Neuronal stem cell (in vitro differentiated cells): ENCODE measurements at regions not wholly inside any gene's neighbourhood (a gene's known extent, or its start where the extent isn't known, plus 50 kb on each side); places are given as distances from the start of the nearest gene placed in this dataset.

Experiments used
- DNase-seq: peaks from one replicate; pipeline ENCODE4 v3.0.0-alpha.2; 2013; ENCODE audit warnings: low spot score
- H2AFZ ChIP-seq: one replicate; pipeline ENCODE4 v1.6.1; 2013; ENCODE audit warnings: mild to moderate bottlenecking, low read length, inconsistent platforms
- H2AK5ac ChIP-seq: 2 replicates; pipeline ENCODE4 v1.6.1; 2013; ENCODE audit warnings: low read depth, mild to moderate bottlenecking, inconsistent platforms, low read length, moderate library complexity, mixed read lengths
- H2BK120ac ChIP-seq: 2 replicates; pipeline ENCODE4 v1.6.1; 2013; ENCODE audit warnings: low read depth, mild to moderate bottlenecking, inconsistent platforms, low read length, moderate library complexity, mixed read lengths
- H2BK12ac ChIP-seq: one replicate; pipeline ENCODE4 v1.6.1; 2013; ENCODE audit warnings: low read length, inconsistent platforms
- H2BK15ac ChIP-seq: 2 replicates; pipeline ENCODE4 v1.6.1; 2013; ENCODE audit warnings: mild to moderate bottlenecking, low read length, inconsistent platforms, mixed read lengths
- H2BK5ac ChIP-seq: one replicate; pipeline ENCODE4 v1.6.1; 2013; ENCODE audit warnings: inconsistent platforms, mild to moderate bottlenecking, low read length, moderate library complexity
- H3K14ac ChIP-seq: one replicate; pipeline ENCODE4 v1.6.1; 2013; ENCODE audit warnings: low read length, inconsistent platforms
- H3K18ac ChIP-seq: 2 replicates; pipeline ENCODE4 v1.6.1; 2013; ENCODE audit warnings: low read length, inconsistent platforms
- H3K23ac ChIP-seq: 2 replicates; pipeline ENCODE4 v1.6.1; 2013; ENCODE audit warnings: low read depth, mild to moderate bottlenecking, mixed read lengths, low read length, inconsistent platforms; ENCODE audit not compliant: poor library complexity
- H3K27ac ChIP-seq: replicated peaks from 3 replicates; pipeline ENCODE4 v1.5.1; 2013; ENCODE audit warnings: low read length, inconsistent platforms
- H3K27me3 ChIP-seq, 3 experiments: 2 replicates each; pipeline ENCODE4 v1.6.1; 2013; ENCODE audit warnings: low read length in 3 of 3, mild to moderate bottlenecking in 2 of 3, inconsistent platforms in 1 of 3, low read depth in 1 of 3, mixed read lengths in 1 of 3, moderate library complexity in 1 of 3; ENCODE audit not compliant: control insufficient read depth in 3 of 3, insufficient read depth in 3 of 3
- H3K36me3 ChIP-seq, 2 donors: replicated peaks in 1 of 2; 2 replicates each; pipeline ENCODE4 v1.6.1; 2013; ENCODE audit warnings: low read length in 2 of 2; ENCODE audit not compliant: control insufficient read depth in 2 of 2, insufficient read depth in 2 of 2
- H3K4ac ChIP-seq: 2 replicates; pipeline ENCODE4 v1.6.1; 2013; ENCODE audit warnings: inconsistent platforms, mild to moderate bottlenecking, low read length, moderate library complexity
- H3K4me1 ChIP-seq, 2 donors: 1 replicate in 1 of 2; 2 replicates in 1 of 2; pipeline ENCODE4 v1.6.1; 2013; ENCODE audit warnings: low read length in 2 of 2, low read depth in 1 of 2; ENCODE audit not compliant: control insufficient read depth in 2 of 2, insufficient read depth in 1 of 2
- H3K4me2 ChIP-seq: one replicate; pipeline ENCODE4 v1.6.1; 2013; ENCODE audit warnings: mild to moderate bottlenecking, low read length, inconsistent platforms; ENCODE audit not compliant: insufficient read depth, poor library complexity, severe bottlenecking
- H3K4me3 ChIP-seq, 2 donors: 2 replicates each; pipeline ENCODE4 v1.5.1; 2013; ENCODE audit warnings: low read length in 2 of 2, mild to moderate bottlenecking in 2 of 2, inconsistent platforms in 1 of 2, moderate library complexity in 1 of 2
- H3K79me1 ChIP-seq: one replicate; pipeline ENCODE4 v1.6.1; 2013; ENCODE audit warnings: low read depth, mild to moderate bottlenecking, inconsistent platforms, low read length, moderate library complexity
- H3K9ac ChIP-seq: one replicate; pipeline ENCODE4 v1.6.1; 2013; ENCODE audit warnings: mild to moderate bottlenecking, low read depth, low read length, inconsistent platforms; ENCODE audit not compliant: poor library complexity
- H3K9me3 ChIP-seq, 2 donors: replicated peaks in 1 of 2; 2 replicates each; pipeline versions ENCODE3 to v1.6.1; 2013; ENCODE audit warnings: low read length in 2 of 2, mild to moderate bottlenecking in 2 of 2, inconsistent platforms in 1 of 2, low read depth in 1 of 2, mixed read lengths in 1 of 2, moderate library complexity in 1 of 2; ENCODE audit not compliant: control insufficient read depth in 2 of 2, insufficient read depth in 1 of 2
- H4K8ac ChIP-seq: one replicate; pipeline ENCODE4 v1.6.1; 2013; ENCODE audit warnings: low read depth, mild to moderate bottlenecking, inconsistent platforms, low read length, moderate library complexity
- H4K91ac ChIP-seq: one replicate; pipeline ENCODE4 v1.6.1; 2013; ENCODE audit warnings: low read length, low read depth, mild to moderate bottlenecking, inconsistent platforms; ENCODE audit not compliant: poor library complexity
- WGBS, 2 donors: extraction: QIAGEN DNeasy Blood & Tissue Kit; methylation state at CpG; one replicate each; pipeline ENCODE4 v1.1.7; 2013; ENCODE audit warnings: missing lambda C conversion rate in 2 of 2, mixed read lengths in 1 of 2; ENCODE audit not compliant: insufficient read length in 2 of 2, insufficient replicate concordance in 1 of 2; ENCODE audit errors: extremely low coverage in 2 of 2; 5-methylcytosine and 5-hydroxymethylcytosine counted together

- no peak overlapping the region for H3K9ac ChIP-seq
- no peak overlapping the region for H3K23ac ChIP-seq
- H3K79me1 ChIP-seq: no peaks in the 10 kb centered on the region
- DNase-seq: no peak
- no peak overlapping the region for H3K18ac ChIP-seq
- H2BK120ac ChIP-seq: no peak overlapping the region
- no peak overlapping the region for H4K8ac ChIP-seq
- no peaks in the 10 kb centered on the region for H3K9me3 ChIP-seq
- no peak overlapping the region for H3K14ac ChIP-seq
- H2AK5ac ChIP-seq: no peak overlapping the region
- no peak overlapping the region for H2AFZ ChIP-seq
- no peak overlapping the region for H2BK12ac ChIP-seq
- H3K4me3 ChIP-seq: no peak overlapping the region
- no CpG with 5 or more reads among the region's 3 CpGs for WGBS, 2 donors
- no peak overlapping the region for H3K27ac ChIP-seq
- H2BK5ac ChIP-seq: no peak overlapping the region
- no peaks in the 10 kb centered on the region for H3K27me3 ChIP-seq
- no peak overlapping the region for H4K91ac ChIP-seq
- H3K36me3 ChIP-seq: no peaks in the 10 kb centered on the region
- no peak overlapping the region for H3K4me2 ChIP-seq
- H2BK15ac ChIP-seq: no peak overlapping the region
- no peaks in the 10 kb centered on the region for H3K4me1 ChIP-seq
- H3K4ac ChIP-seq: no peak overlapping the region
These were observed 162.6 kb upstream of the TMPO start for GRCh38 chr12:98352835-98353234.

- H3K18ac ChIP-seq: no peak overlapping the region
- H3K4me2 ChIP-seq: no peak overlapping the region
- no peak overlapping the region for H2BK15ac ChIP-seq
- H4K91ac ChIP-seq: no peak overlapping the region
- H3K9ac ChIP-seq: no peak overlapping the region
- no peaks in the 10 kb centered on the region for H3K79me1 ChIP-seq
- no peak overlapping the region for H2AFZ ChIP-seq
- no peaks in the 10 kb centered on the region for H3K4me1 ChIP-seq
- no peak overlapping the region for H3K14ac ChIP-seq
- H3K4ac ChIP-seq: no peak overlapping the region
- no peak overlapping the region for H4K8ac ChIP-seq
- no peak overlapping the region for H3K4me3 ChIP-seq
- no peaks in the 10 kb centered on the region for H3K36me3 ChIP-seq
- H3K23ac ChIP-seq: no peak overlapping the region
- no peaks in the 10 kb centered on the region for H3K9me3 ChIP-seq
- no CpG with 5 or more reads among the region's 2 CpGs for WGBS, 2 donors
- no peak overlapping the region for H2BK5ac ChIP-seq
- no peaks in the 10 kb centered on the region for H3K27me3 ChIP-seq
- H2AK5ac ChIP-seq: no peak overlapping the region
- H2BK12ac ChIP-seq: no peak overlapping the region
- H3K27ac ChIP-seq: no peak overlapping the region
- H2BK120ac ChIP-seq: no peak overlapping the region
- no peak for DNase-seq
These were observed 160.8 kb upstream of the TMPO start for GRCh38 chr12:98354520-98355035.

- Histone ChIP-seq H2BK5ac (no peak overlapping the region), H3K79me1 (no peaks in the 10 kb centered on the region), H3K4me2 (no peak overlapping the region), H2BK15ac (no peak overlapping the region), H3K23ac (no peak overlapping the region), H2AK5ac (no peak overlapping the region), H3K9ac (no peak overlapping the region), H3K4ac (no peak overlapping the region), H2BK120ac (no peak overlapping the region), H3K4me1 (peaks cover 3% of the 10 kb centered on the region in 2 donors), H3K18ac (no peak overlapping the region), H2BK12ac (no peak overlapping the region), H4K91ac (no peak overlapping the region), H2AFZ (no peak overlapping the region), H3K14ac (no peak overlapping the region), H4K8ac (no peak overlapping the region), H3K4me3 (no peak overlapping the region), H3K27me3 (no peaks in the 10 kb centered on the region), H3K36me3 (no peaks in the 10 kb centered on the region), H3K27ac (no peak overlapping the region), H3K9me3 (no peaks in the 10 kb centered on the region)
- no peak for DNase-seq
- WGBS, 2 donors: no CpG with 5 or more reads among the region's 1 CpG
These were observed 160.1 kb upstream of the TMPO start for GRCh38 chr12:98355322-98355721.

GRCh38 chr12:98355933-98356332, 159.5 kb upstream of the TMPO start:
- H3K27me3 ChIP-seq: no peaks in the 10 kb centered on the region
- DNase-seq: no peak
- H2BK5ac ChIP-seq: no peak overlapping the region
- no peak overlapping the region for H2AFZ ChIP-seq
- H3K9me3 ChIP-seq: no peaks in the 10 kb centered on the region
- no peak overlapping the region for H3K4me2 ChIP-seq
- H4K91ac ChIP-seq: no peak overlapping the region
- no peak overlapping the region for H4K8ac ChIP-seq
- WGBS, 2 donors: no CpG with 5 or more reads among the region's 4 CpGs
- no peak overlapping the region for H2BK120ac ChIP-seq
- no peak overlapping the region for H3K4me3 ChIP-seq
- H3K9ac ChIP-seq: no peak overlapping the region
- no peaks in the 10 kb centered on the region for H3K36me3 ChIP-seq
- no peak overlapping the region for H3K4ac ChIP-seq
- no peak overlapping the region for H2BK12ac ChIP-seq
- H3K27ac ChIP-seq: no peak overlapping the region
- H3K14ac ChIP-seq: no peak overlapping the region
- H3K79me1 ChIP-seq: no peaks in the 10 kb centered on the region
- no peak overlapping the region for H2BK15ac ChIP-seq
- H3K23ac ChIP-seq: no peak overlapping the region
- no peak overlapping the region for H2AK5ac ChIP-seq
- H3K4me1 ChIP-seq: peaks cover 3 to 5% of the 10 kb centered on the region in 2 donors
- H3K18ac ChIP-seq: no peak overlapping the region
